ENCODE measurements at regions not wholly inside any gene's neighbourhood (a gene's known extent, or its start where the extent isn't known, plus 50 kb on each side); places are given as distances from the start of the nearest gene placed in this dataset.

GRCh38 chr12:123095078-123095881, 55.6 kb downstream of the PITPNM2 start:
- no peaks in the 10 kb centered on the region for H4K20me1 ChIP-seq (ENCODE audit: control insufficient read depth, insufficient read depth, insufficient read length)

More at GRCh38 chr12:123095078-123095881, 55.6 kb downstream of the PITPNM2 start:
- Mint-ChIP-seq H3K4me1 (peaks cover 3 to 4% of the 10 kb centered on the region in 2 experiments; a peak in 2 of 4 replicates), H3K36me3 (ENCODE audit: insufficient read depth in 1 of 3, low read depth in 3 of 3) (no peaks in the 10 kb centered on the region), H3K27me3 (ENCODE audit: low read depth) (peaks cover 2% of the 10 kb centered on the region; the same call in 1 of the 2 replicates), H3K9me3 (no peaks in the 10 kb centered on the region; a peak in 1 of 5 replicates), H3K27ac (peak overlapping the region in 1 of 3 experiments; percentile 28; a peak in 1 of 7 replicates), H3K4me3 (no peak overlapping the region)
- no CpG with 5 or more reads among the region's 25 CpGs for WGBS (ENCODE audit: extremely low coverage, insufficient read length, low lambda C conversion rate)
- no peak for DNase-seq
- no peak overlapping the region for H3K9ac ChIP-seq (ENCODE audit: extremely low read depth, insufficient read length, low read length)
- H3K79me1 ChIP-seq (ENCODE audit: insufficient read depth, low read depth, low read length, poor library complexity, severe bottlenecking), result no peaks in the 10 kb centered on the region
- H4K91ac ChIP-seq (ENCODE audit: insufficient read length, low read depth, low read length), result no peak overlapping the region
- no peak overlapping the region for H2BK15ac ChIP-seq (ENCODE audit: low read depth, low read length)
- H2AK5ac ChIP-seq (ENCODE audit: insufficient read length, low read length), result no peak overlapping the region
- no peak overlapping the region for H3K4me2 ChIP-seq (ENCODE audit: insufficient read depth, insufficient read length, low read length)
- H2BK20ac ChIP-seq (ENCODE audit: low read depth, low read length, poor library complexity, severe bottlenecking), result no peak overlapping the region
- no peak overlapping the region for H3T11ph ChIP-seq (ENCODE audit: low read length)
- no peak overlapping the region for H2BK12ac ChIP-seq (ENCODE audit: insufficient read length, low read depth, low read length)
- no peaks in the 10 kb centered on the region for H3K27me3 ChIP-seq (ENCODE audit: insufficient read depth, low read length)
- no peak overlapping the region for H3K56ac ChIP-seq (ENCODE audit: insufficient read length, low read depth, low read length)
- no peak overlapping the region for H4K5ac ChIP-seq (ENCODE audit: insufficient read length, low read depth, low read length)
- H3K27ac ChIP-seq (ENCODE audit: insufficient read length, low read depth, low read length), result no peak overlapping the region
- H2AFZ ChIP-seq (ENCODE audit: low read length), result no peak overlapping the region
- H2BK120ac ChIP-seq (ENCODE audit: low read depth, low read length, poor library complexity, severe bottlenecking), result no peak overlapping the region
- H3K9me3 ChIP-seq (ENCODE audit: control insufficient read depth, low read depth, low read length), result no peaks in the 10 kb centered on the region
- H2BK5ac ChIP-seq (ENCODE audit: insufficient read length, low read length), result no peak overlapping the region
- no peak overlapping the region for H4K8ac ChIP-seq (replicated peaks; ENCODE audit: insufficient read length, low read depth, low read length)
- no peak overlapping the region; the same call in 1 of the 2 replicates for H3K14ac ChIP-seq (ENCODE audit: insufficient read depth, low read length)
- H3K18ac ChIP-seq (ENCODE audit: insufficient read length, low read depth, low read length), result no peak overlapping the region
- no peak overlapping the region for H3K4ac ChIP-seq (ENCODE audit: low read depth, low read length)
- no peaks in the 10 kb centered on the region for H3K79me2 ChIP-seq (ENCODE audit: insufficient read depth, low read length)
- H3K23ac ChIP-seq (ENCODE audit: insufficient read length, low read depth, low read length), result no peak overlapping the region
- TF ChIP-seq CTCF (conservative IDR thresholded peaks at IDR 0.05), result no peak
- no peaks in the 10 kb centered on the region for H3K23me2 ChIP-seq (ENCODE audit: insufficient read length, low read depth, low read length, poor library complexity, severe bottlenecking)
- H3K4me1 ChIP-seq (ENCODE audit: insufficient read depth, low read length), result no peaks in the 10 kb centered on the region
